GM18951 (cell line): ENCODE measurements at regions not wholly inside any gene's neighbourhood (a gene's known extent, or its start where the extent isn't known, plus 50 kb on each side); places are given as distances from the start of the nearest gene placed in this dataset.

Experiments
- POLR2A ChIP-seq: IDR thresholded peaks from 4 replicates; pipeline ENCODE4 v1.6.1; 2011; ENCODE audit warnings: mild to moderate bottlenecking; ENCODE audit not compliant: insufficient read length, insufficient read depth; ENCODE audit errors: extremely low read depth
- in situ Hi-C: fragments of 300-500 bp; cut with MboI; formaldehyde crosslinking; loops from one replicate; pipeline ENCODE4 v1.12.0; 2022; ENCODE audit warnings: low sequenced_read_pairs, mixed read lengths, inconsistent platforms; ENCODE audit not compliant: unreplicated experiment

DNA sequence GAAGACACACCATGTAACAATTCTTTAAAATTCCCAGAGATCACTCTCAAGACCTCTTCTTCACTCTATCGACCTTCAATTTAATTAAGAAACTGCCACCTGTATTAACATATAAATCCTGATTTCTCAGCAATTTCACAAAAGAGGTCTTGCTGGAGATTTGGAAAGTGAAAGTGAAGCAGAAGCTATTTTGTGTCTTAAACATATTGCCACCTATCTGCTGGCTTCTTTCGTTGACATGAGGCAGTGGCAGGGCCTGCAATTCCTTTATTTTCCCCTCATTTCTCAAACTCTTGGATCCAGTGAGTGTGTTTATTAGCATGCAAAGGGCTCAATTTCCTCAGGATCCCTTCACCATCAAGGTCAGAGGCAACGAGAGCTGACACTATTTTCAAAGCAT is 780.2 kb upstream of the SLITRK1 start:
- in situ Hi-C loops, result no loop called here
- TF ChIP-seq POLR2A, result no peak

- no peak for TF ChIP-seq POLR2A
- in situ Hi-C loops, result no loop called here
Observed at GRCh38 chr13:84661718-84662117, 779.4 kb upstream of the SLITRK1 start.

DNA sequence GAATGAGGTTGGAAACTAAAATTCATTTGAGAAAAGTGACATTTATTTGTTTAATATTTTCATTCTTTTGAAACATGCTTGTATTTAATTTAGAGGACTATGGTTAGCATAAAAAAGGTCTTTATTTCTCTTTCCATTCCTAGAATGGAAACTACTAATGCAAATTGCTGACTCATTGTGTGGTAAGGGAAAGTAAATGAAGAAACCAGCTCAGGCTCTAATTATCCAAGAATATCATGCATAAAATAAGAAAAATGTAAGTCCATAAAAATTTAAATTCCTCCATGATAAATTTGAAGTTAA is 777.0 kb upstream of the SLITRK1 start:
- no peak for TF ChIP-seq POLR2A
- in situ Hi-C loops, result no loop called here

GRCh38 chr13:84658491-84659358 is 776.5 kb upstream of the SLITRK1 start:
- in situ Hi-C loops, result no loop called here
- no peak for TF ChIP-seq POLR2A

- in situ Hi-C loops, result no loop called here
- no peak for TF ChIP-seq POLR2A
Observed at GRCh38 chr13:84655677-84656076, 773.4 kb upstream of the SLITRK1 start.

- no peak for TF ChIP-seq POLR2A
- in situ Hi-C loops, result no loop called here
Observed at GRCh38 chr13:84654654-84655275, 772.5 kb upstream of the SLITRK1 start.

DNA sequence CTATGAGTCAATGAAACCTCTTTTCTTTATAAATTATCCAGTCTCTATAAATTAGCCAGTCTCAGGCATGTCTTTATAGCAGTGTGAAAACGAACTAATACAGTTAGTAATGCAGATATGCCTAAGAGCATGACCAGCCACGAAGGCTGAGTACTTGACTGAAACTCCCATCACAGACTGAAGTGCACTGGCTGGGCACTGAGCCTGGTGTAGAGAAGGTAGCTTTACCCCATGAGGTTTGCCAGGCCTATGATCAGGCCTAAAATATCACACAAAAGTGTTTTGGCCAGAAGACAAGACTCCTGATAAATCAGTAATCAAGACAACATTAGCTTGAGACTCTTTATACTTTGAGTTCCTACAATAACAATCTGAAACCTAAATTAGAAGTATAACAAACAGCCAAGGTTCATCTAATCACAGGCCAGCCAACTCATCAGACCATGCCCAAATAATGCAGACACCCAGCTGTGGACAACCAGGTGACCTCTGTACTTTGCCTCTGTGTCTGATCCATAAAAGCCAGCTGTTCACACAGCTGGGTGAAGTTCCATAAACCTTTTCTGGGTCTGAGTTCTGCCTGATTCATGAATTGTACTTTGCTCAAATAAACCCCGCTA is 771.8 kb upstream of the SLITRK1 start:
- in situ Hi-C loops, result no loop called here
- no peak for TF ChIP-seq POLR2A

- in situ Hi-C loops, result no loop called here
- TF ChIP-seq POLR2A, result no peak
Observed at GRCh38 chr13:84651705-84652104, 769.4 kb upstream of the SLITRK1 start.

- TF ChIP-seq POLR2A, result no peak
- in situ Hi-C loops, result no loop called here
Observed at GRCh38 chr13:84651288-84651687, 769.0 kb upstream of the SLITRK1 start.

- TF ChIP-seq POLR2A, result no peak
- in situ Hi-C loops, result no loop called here
Observed at GRCh38 chr13:84649853-84650252, 767.6 kb upstream of the SLITRK1 start.

GRCh38 chr13:84648069-84648640 is 765.9 kb upstream of the SLITRK1 start:
- in situ Hi-C loops, result no loop called here
- TF ChIP-seq POLR2A, result no peak

DNA sequence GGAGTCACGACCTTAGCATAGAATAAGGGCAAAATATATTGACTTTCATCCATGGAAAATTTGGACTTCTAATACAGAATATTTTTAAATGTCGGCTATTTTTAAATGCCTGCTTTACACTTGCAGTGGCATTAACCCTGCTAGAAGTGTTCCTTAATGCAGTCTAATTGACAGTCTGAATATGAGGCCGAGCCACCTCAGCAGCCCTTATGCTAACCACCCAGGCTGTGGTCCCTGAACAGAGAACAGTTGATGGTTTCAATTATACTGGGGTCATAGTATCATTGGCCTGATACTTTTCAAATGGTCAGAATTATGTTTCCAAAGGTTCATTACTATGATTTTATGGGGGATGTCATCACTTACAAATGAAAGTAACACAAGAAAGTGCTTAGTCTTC is 764.7 kb upstream of the SLITRK1 start:
- TF ChIP-seq POLR2A, result no peak
- in situ Hi-C loops, result no loop called here

- in situ Hi-C loops, result no loop called here
- no peak for TF ChIP-seq POLR2A
Observed at GRCh38 chr13:84645196-84646012, 763.1 kb upstream of the SLITRK1 start.
